ENCODE measurements at regions not wholly inside any gene's neighbourhood (a gene's known extent, or its start where the extent isn't known, plus 50 kb on each side); places are given as distances from the start of the nearest gene placed in this dataset.

GRCh38 chr15:70315431-70315830 lies 217.7 kb upstream of the TLE3 start:
- no peak for DNase-seq

GRCh38 chr15:70314688-70315087 lies 217.0 kb upstream of the TLE3 start:
- no peak for DNase-seq

- no peak for DNase-seq
Measured at GRCh38 chr15:70314018-70314354, 216.3 kb upstream of the TLE3 start.

DNA sequence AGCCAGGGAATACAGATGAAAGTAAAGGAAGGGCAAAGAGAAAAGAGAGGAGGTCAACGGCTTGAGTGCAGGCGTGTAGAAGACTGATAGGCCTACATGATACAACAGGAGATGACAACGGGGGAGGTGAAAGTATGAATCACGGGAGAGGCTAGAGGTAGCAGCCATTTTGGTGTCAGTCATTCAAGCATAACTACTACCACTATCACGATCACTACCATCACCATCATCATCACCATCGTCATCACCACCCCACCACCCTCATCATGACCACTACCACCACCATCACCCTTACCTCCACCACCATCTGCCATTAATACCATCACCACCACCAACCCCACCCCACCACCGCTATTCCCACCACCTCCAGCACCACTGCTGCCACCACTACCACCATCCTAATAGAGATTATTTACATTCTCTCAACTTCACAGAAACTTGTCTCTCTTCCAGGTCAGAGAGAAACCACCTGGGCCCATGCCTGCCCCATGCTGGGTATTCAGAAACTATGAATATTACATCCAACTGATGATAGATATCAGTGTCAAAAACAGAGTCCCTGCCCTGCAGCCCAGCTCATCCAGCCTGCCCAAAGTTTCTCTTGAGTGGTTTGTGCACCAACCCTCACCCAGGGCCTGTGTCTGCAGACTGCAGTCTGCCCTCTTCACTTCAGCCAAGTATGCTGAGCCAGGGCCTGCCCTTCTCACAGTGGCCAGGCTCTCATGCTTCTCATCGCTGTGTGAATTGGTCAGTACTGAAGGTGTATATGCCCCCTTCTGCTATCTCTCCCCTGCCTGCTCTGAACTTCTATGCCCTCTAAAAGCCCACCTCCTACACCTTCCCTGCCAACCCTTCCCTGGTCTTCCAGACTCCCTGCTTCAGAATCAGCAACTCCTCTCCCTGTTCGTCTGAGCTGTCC lies 215.6 kb upstream of the TLE3 start:
- DNase-seq: no peak

GRCh38 chr15:70311821-70312220 lies 214.1 kb upstream of the TLE3 start:
- DNase-seq: no peak

- DNase-seq: no peak
Measured at GRCh38 chr15:70309716-70310115, 212.0 kb upstream of the TLE3 start.

DNA sequence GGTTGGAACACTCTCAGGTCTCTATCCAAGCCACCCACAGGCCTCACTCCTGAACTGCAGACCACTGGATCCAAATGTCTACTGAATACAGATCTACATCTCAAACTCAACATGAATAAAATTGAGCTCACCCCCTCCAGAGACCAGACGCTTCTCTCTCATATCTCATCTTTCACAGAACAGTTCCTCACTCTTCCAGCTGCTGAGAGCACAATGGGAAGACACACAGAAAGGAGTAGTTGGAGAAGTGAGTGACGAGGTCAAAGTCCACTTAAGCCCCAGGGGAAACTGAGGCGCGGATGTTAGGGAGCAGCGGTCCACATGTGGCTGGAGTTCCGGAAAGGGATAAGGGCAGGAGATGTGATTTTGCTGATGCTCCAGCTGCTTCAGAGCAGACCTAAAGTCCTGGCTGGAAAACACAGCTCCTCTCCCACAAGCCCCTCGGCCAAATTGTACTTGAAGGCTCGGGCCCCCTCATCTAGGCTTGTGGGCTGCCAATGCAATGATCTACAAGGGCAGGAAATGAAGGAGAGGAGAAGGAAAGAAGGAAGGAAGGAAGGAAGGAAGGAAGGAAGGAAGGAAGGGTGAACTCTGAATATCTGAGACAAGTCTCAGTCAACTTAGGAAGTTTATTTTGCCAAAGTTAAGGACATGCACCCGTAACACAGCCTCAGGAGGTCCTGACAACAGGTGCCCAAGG lies 211.2 kb upstream of the TLE3 start:
- DNase-seq: no peak

- DNase-seq: no peak
Measured at GRCh38 chr15:70308011-70308734, 210.5 kb upstream of the TLE3 start.

- no peak for DNase-seq
Measured at GRCh38 chr15:70306582-70306981, 208.9 kb upstream of the TLE3 start.

- no peak for DNase-seq
Measured at GRCh38 chr15:70306081-70306480, 208.4 kb upstream of the TLE3 start.

DNA sequence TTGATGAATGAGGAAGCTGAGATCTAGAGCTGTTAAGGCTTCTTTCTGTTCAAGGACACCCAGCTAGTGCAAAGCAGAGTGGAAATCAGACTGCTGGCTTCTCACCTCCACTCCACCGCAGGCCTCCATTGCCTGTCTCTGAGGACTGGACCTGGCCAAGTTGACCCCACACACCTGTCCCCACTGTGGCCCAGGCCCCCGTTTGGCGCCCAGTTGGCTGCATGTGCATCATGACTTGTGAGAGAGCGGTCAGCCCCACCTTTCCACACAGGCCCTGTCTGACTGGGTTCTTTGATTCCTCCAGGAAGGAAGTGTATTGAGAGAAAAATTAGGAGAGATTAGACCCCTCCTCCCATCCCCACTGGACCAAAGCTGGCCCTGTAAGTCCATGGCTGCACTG lies 206.3 kb upstream of the TLE3 start:
- DNase-seq: no peak

DNA sequence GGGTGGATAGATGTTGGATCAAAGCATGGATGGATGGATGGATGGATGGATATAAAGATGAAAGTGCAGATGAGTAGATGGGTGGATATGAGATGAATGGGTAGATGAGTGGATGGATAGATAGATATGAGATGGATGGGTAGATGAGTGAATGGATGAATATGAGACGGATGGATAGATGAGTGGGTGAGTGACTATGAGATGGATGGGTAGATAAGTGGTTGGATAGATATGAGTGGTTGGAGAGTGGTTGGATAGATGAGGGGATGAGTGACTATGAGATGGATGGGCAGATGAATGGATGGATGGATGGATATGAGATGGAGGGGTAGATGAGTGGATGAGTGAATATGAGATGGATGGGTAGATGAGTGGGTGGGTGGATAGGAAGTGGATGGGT lies 204.6 kb upstream of the TLE3 start:
- DNase-seq: no peak

- DNase-seq: no peak
Measured at GRCh38 chr15:70301396-70301795, 203.7 kb upstream of the TLE3 start.

- no peak for DNase-seq
Measured at GRCh38 chr15:70299931-70300869, 202.5 kb upstream of the TLE3 start.

DNA sequence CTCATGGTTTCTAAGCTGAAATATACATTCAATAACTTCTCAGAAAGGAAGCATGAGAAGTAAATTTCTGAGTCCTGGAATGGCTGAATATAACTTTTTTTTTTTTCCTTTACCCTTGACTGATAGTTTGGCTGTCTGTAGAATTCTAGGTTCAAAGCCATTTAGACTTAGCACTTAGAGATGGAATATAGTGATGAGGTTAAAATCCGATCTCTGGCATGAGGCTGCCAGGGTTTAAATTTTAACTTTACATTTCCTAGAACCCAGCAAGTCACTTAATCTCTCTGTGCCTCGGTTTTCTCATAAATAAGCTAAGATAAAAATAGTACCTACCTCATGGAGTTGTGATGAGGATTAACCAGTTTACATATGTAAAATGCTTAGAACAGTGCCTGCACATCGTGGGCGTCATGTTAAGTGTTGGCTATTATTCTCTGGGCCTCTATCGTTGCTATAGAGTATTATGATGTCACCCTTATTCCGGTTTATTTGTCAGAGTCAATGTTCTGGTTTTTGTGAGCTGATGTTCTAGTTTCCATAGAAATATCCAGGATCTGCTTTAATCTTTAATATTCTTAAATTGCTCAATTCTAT lies 199.8 kb upstream of the TLE3 start:
- DNase-seq: no peak

- DNase-seq: no peak
Measured at GRCh38 chr15:70294731-70295305, 197.1 kb upstream of the TLE3 start.

DNA sequence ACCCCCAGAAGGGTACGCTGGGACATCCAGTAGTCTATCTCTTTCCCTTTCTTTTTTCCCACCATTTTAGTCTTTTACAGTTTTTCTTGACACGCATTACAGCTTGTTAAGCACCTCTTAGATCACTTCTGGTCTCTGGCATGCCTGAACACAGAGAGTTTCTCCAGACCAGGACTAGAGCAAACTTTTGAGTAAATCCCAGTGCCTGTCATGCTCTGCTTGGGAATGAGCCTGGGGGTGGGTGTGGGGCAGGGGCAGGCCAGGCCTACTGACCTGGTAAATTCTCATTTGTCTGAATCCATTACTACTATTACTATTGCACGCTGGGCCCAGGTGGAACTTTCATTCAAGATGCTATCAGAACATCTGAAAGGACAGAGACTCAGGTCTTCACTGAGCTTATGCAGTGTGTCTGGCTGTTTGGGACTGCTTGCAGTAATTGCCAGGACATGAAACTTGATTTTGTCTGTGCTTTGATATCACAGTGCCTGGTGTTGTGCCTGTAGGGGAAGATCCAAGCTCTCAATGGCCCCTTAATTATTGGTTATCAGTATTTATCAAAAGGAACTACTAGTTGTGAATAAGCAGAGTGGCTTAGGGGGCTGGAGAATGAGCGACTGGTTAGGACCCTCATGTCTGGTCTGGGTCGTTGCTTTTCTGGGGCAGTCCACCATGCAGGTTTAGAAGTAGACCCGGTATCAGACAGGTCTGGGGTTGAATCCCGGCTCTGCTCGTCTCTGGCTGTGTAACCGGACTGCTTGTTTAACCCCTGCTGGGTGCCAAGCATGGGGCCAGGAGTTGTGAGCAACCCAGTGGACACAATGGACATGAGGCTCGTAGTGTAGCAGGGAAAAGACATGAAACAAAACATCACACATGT lies 196.1 kb upstream of the TLE3 start:
- no peak for DNase-seq

DNA sequence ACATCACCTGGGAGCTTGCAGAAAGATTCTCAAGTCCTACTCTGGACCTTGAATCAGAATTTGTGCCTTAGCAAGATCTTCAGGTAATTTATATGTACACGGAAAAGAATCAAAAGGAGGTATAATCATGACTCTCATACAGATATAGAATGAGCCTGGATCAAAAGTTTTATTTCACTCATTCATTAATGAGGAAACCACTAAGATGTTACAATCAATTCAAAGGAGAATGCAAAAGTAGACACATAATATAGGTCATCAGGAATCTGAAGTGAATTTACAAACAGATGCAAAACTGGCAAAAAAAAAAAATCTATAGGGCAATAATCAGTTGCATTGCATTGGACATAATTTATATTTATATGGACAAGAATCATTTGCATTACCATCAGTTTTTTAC lies 195.4 kb upstream of the TLE3 start:
- no peak for DNase-seq

DNA sequence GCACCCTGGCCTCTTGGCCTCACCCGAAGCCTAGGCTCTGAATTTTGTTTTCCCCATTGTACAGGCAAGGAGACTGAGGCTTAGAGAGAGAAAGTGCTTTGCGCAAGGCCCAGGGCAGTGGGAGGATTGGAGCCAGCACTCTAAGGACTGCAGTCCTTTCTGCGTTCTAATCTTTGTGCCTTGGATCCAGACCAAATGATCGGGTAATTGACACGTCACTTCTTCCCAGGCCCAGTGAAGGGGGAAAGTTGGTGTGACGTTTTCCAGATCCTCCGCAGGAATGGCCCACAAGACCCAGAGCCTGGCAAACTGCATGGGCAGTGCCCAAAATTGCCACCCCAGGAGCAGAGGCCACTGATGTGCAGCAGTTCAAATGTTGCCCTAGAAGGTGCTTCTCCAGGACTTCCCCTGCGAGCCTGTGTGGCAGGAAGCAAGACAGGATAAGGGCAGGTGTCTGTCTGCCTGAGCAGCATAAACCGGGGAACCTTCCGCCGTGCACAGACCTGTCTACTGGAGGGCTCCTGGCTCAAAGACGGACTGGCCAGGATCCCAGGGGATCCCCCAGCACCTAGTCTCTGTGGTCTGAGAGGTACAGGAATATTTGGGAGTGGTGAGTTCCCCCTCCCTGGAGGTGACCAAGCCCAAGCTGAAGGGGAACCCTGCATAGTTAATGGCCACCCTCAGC lies 194.5 kb upstream of the TLE3 start:
- DNase-seq: no peak
